HG02571 (cell line): ENCODE measurements at regions not wholly inside any gene's neighbourhood (a gene's known extent, or its start where the extent isn't known, plus 50 kb on each side); places are given as distances from the start of the nearest gene placed in this dataset.

Experiments used
- ATAC-seq: cut with Tn5 transposase; IDR thresholded peaks from one replicate; pipeline ENCODE4 v1.9.1; 2021; ENCODE audit warnings: mild to moderate bottlenecking, moderate library complexity; ENCODE audit not compliant: unreplicated experiment

GRCh38 chr5:58075907-58076306 is 384.0 kb downstream of the PLK2 start:
- no peak for ATAC-seq

- no peak for ATAC-seq
Measured at GRCh38 chr5:58074717-58075116, 385.2 kb downstream of the PLK2 start.

- ATAC-seq, result no peak
Measured at GRCh38 chr5:58074222-58074621, 385.7 kb downstream of the PLK2 start.

- no peak for ATAC-seq
Measured at GRCh38 chr5:58073243-58073642, 386.6 kb downstream of the PLK2 start.

- ATAC-seq, result no peak
Measured at GRCh38 chr5:58072300-58072965, 387.5 kb downstream of the PLK2 start.

- ATAC-seq, result no peak
Measured at GRCh38 chr5:58071566-58071965, 388.3 kb downstream of the PLK2 start.

- ATAC-seq, result no peak
Measured at GRCh38 chr5:58069846-58070245, 390.0 kb downstream of the PLK2 start.

- no peak for ATAC-seq
Measured at GRCh38 chr5:58069016-58069705, 390.7 kb downstream of the PLK2 start.

GRCh38 chr5:58066557-58066956 is 393.3 kb downstream of the PLK2 start:
- no peak for ATAC-seq

GRCh38 chr5:58066076-58066475 is 393.8 kb downstream of the PLK2 start:
- ATAC-seq, result no peak

- ATAC-seq, result no peak
Measured at GRCh38 chr5:58064801-58065200, 395.1 kb downstream of the PLK2 start.

- ATAC-seq, result no peak
Measured at GRCh38 chr5:58060996-58061395, 398.9 kb downstream of the PLK2 start.

- ATAC-seq, result no peak
Measured at GRCh38 chr5:58057324-58057723, 402.6 kb downstream of the PLK2 start.

GRCh38 chr5:58056546-58056945 is 403.3 kb downstream of the PLK2 start:
- no peak for ATAC-seq

GRCh38 chr5:58054018-58054417 is 405.9 kb downstream of the PLK2 start:
- ATAC-seq, result no peak

- no peak for ATAC-seq
Measured at GRCh38 chr5:58048954-58049353, 410.9 kb downstream of the PLK2 start.

- ATAC-seq, result no peak
Measured at GRCh38 chr5:58048185-58048925, 411.5 kb downstream of the PLK2 start.

- no peak for ATAC-seq
Measured at GRCh38 chr5:58046371-58046770, 413.5 kb downstream of the PLK2 start.

GRCh38 chr5:58044166-58044565 is 415.7 kb downstream of the PLK2 start:
- no peak for ATAC-seq

- no peak for ATAC-seq
Measured at GRCh38 chr5:58043032-58043945, 416.6 kb downstream of the PLK2 start.

- ATAC-seq, result no peak
Measured at GRCh38 chr5:58041884-58042283, 418.0 kb downstream of the PLK2 start.
